Loucy (cell line): ENCODE measurements at regions not wholly inside any gene's neighbourhood (a gene's known extent, or its start where the extent isn't known, plus 50 kb on each side); places are given as distances from the start of the nearest gene placed in this dataset.

Experiments
- H2AFZ ChIP-seq: fragments of 200-600 bp; sonication (generic); 2 replicates; pipeline ENCODE4 v1.6.0; 2016; ENCODE audit warnings: antibody characterized with exemption, mild to moderate bottlenecking, low read length, moderate library complexity
- H3F3A ChIP-seq: fragments of 200-600 bp; 2 replicates; pipeline ENCODE4 v1.6.0; 2016; ENCODE audit warnings: antibody characterized with exemption, low read depth, mild to moderate bottlenecking
- H3K27me3 ChIP-seq: fragments of 200-600 bp; sonication (generic); 2 replicates; pipeline ENCODE4 v1.6.1; 2014; ENCODE audit warnings: low read length, mild to moderate bottlenecking; ENCODE audit not compliant: insufficient read depth, poor library complexity, severe bottlenecking
- H3K36me3 ChIP-seq: fragments of 200-600 bp; sonication (generic); 2 replicates; pipeline ENCODE4 v1.6.1; 2016; ENCODE audit warnings: low read length; ENCODE audit not compliant: insufficient read depth
- H3K4me1 ChIP-seq: fragments of 200-600 bp; sonication (generic); 2 replicates; pipeline ENCODE4 v1.5.1; 2014; ENCODE audit warnings: low read length, mild to moderate bottlenecking; ENCODE audit not compliant: insufficient read depth, poor library complexity, severe bottlenecking
- H3K4me2 ChIP-seq: fragments of 200-600 bp; sonication (generic); 2 replicates; pipeline ENCODE4 v1.6.0; 2014; ENCODE audit warnings: antibody characterized with exemption, low read length, low read depth, mild to moderate bottlenecking; ENCODE audit not compliant: poor library complexity, severe bottlenecking
- H3K4me3 ChIP-seq: fragments of 200-600 bp; sonication (generic); 2 replicates; pipeline ENCODE4 v1.5.1; 2014; ENCODE audit warnings: low read length, mild to moderate bottlenecking, mixed read lengths; ENCODE audit not compliant: poor library complexity, severe bottlenecking
- H3K79me2 ChIP-seq: fragments of 200-600 bp; sonication (generic); 2 replicates; pipeline ENCODE4 v1.6.1; 2014; ENCODE audit warnings: low read length; ENCODE audit not compliant: insufficient read depth
- H3K9ac ChIP-seq: fragments of 200-600 bp; sonication (generic); 2 replicates; pipeline ENCODE4 v1.6.0; 2014; ENCODE audit warnings: mild to moderate bottlenecking, low read depth, low read length, moderate library complexity; ENCODE audit not compliant: poor library complexity, severe bottlenecking
- H3K9me2 ChIP-seq: fragments of 200-600 bp; sonication (generic); replicated peaks from 2 replicates; pipeline ENCODE4 v1.6.1; 2016; ENCODE audit warnings: low read depth, low read length, mixed read lengths
- H3K9me3 ChIP-seq: fragments of 200-600 bp; sonication (generic); 2 replicates; pipeline ENCODE4 v1.6.1; 2014; ENCODE audit warnings: mild to moderate bottlenecking, antibody characterized with exemption, low read length, low read depth; ENCODE audit not compliant: insufficient read depth
- H4K20me1 ChIP-seq: fragments of 200-600 bp; sonication (generic); 2 replicates; pipeline ENCODE4 v1.6.0; 2014; ENCODE audit warnings: antibody characterized with exemption, low read length, mild to moderate bottlenecking; ENCODE audit not compliant: insufficient read depth, poor library complexity, severe bottlenecking
- EZH2phosphoT487 ChIP-seq: fragments of 200-600 bp; IDR thresholded peaks from 2 replicates; pipeline ENCODE4 v1.6.1; 2018; ENCODE audit warnings: antibody characterized with exemption, mild to moderate bottlenecking, moderate library complexity, borderline replicate concordance
- TF ChIP-seq, protein P1 (sequence below): fragments of 200-600 bp; sonication (generic); conservative IDR thresholded peaks from 2 replicates; pipeline ENCODE4 v1.5.1; 2014; ENCODE audit warnings: mild to moderate bottlenecking, antibody characterized with exemption, low read length

DNA sequence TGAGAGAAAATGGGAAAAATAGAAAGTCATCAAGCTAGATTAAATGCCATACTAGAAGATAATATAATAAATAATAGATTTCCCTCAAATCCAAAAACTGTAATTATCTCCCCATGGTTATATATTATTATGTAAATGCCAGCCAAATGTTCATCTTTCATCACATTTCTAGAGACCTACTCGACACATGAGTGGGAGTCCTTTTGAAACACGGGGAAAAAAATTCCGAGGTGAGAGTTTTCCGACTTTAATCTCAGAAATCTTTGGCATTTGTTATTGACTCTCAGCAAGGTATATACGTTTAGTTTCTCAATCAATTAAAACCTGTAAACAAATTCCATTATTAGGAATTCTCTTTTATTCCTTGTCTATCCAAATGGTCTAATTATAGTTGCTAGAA lies 465.4 kb upstream of the SMIM31 start:
- Histone ChIP-seq H3K27me3 (no peaks in the 10 kb centered on the region), H3K4me2 (no peak overlapping the region), H2AFZ (no peak overlapping the region), H3K4me3 (no peak overlapping the region), H3K36me3 (no peaks in the 10 kb centered on the region), H3K9me3 (no peaks in the 10 kb centered on the region), H3K9ac (no peak overlapping the region), H3K79me2 (no peaks in the 10 kb centered on the region), H3F3A (no peaks in the 10 kb centered on the region), H4K20me1 (no peaks in the 10 kb centered on the region), H3K4me1 (no peaks in the 10 kb centered on the region), H3K9me2 (no peaks in the 10 kb centered on the region)
- TF ChIP-seq EZH2phosphoT487, result no peak
- TF ChIP-seq, protein P1, sequence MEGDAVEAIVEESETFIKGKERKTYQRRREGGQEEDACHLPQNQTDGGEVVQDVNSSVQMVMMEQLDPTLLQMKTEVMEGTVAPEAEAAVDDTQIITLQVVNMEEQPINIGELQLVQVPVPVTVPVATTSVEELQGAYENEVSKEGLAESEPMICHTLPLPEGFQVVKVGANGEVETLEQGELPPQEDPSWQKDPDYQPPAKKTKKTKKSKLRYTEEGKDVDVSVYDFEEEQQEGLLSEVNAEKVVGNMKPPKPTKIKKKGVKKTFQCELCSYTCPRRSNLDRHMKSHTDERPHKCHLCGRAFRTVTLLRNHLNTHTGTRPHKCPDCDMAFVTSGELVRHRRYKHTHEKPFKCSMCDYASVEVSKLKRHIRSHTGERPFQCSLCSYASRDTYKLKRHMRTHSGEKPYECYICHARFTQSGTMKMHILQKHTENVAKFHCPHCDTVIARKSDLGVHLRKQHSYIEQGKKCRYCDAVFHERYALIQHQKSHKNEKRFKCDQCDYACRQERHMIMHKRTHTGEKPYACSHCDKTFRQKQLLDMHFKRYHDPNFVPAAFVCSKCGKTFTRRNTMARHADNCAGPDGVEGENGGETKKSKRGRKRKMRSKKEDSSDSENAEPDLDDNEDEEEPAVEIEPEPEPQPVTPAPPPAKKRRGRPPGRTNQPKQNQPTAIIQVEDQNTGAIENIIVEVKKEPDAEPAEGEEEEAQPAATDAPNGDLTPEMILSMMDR, result no peak

DNA sequence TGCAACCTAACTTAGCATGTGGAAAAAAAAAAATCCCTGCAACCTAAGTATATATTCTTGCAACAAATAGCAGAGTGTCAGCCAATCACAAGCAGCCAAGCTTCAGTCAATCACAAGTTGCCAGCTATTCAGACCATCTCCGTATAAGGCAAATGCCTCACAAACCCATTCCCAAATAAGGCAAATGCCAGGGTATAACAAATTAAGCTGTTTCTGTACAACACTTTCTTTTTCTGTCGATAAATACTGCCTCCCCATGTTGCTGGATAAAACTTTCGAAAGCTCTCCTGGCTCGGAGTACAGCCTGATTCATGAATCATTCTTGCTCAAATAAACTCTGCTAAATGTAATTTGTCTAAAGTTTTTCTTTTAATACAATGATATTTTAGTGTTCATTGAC lies 460.7 kb upstream of the SMIM31 start:
- Histone ChIP-seq H3F3A (no peaks in the 10 kb centered on the region), H3K4me1 (no peaks in the 10 kb centered on the region), H4K20me1 (no peaks in the 10 kb centered on the region), H3K9ac (no peak overlapping the region), H2AFZ (no peak overlapping the region), H3K4me3 (no peak overlapping the region), H3K27me3 (no peaks in the 10 kb centered on the region), H3K9me2 (no peaks in the 10 kb centered on the region), H3K79me2 (no peaks in the 10 kb centered on the region), H3K36me3 (no peaks in the 10 kb centered on the region), H3K4me2 (no peak overlapping the region), H3K9me3 (no peaks in the 10 kb centered on the region)
- TF ChIP-seq, protein P1, result no peak
- no peak for TF ChIP-seq EZH2phosphoT487

DNA sequence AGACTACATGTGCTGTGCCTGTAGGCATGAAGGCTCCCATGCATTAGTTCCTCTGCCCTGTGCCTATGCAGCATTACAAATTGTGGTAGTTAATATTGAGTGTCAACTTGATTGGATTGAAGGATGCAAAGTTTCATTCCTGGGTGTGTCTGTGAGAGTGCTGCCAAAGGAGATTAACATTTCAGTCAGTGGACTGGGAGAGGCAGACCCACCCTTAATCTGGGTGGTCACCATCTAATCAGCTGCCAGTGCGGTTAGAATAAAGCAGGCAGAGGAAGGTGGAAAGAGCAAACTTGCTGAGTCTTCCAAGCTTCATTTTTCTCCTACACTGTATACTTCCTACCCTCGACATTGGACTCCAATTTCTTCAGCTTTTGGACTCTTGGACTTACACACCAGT lies 460.2 kb upstream of the SMIM31 start:
- H3K9me2 ChIP-seq, result no peaks in the 10 kb centered on the region
- TF ChIP-seq, protein P1, result no peak
- no peak for TF ChIP-seq EZH2phosphoT487
- no peaks in the 10 kb centered on the region for H4K20me1 ChIP-seq
- H3K9ac ChIP-seq, result no peak overlapping the region
- no peaks in the 10 kb centered on the region for H3K79me2 ChIP-seq
- H3K9me3 ChIP-seq, result no peaks in the 10 kb centered on the region
- no peak overlapping the region for H3K4me3 ChIP-seq
- H3K36me3 ChIP-seq, result no peaks in the 10 kb centered on the region
- H2AFZ ChIP-seq, result no peak overlapping the region
- H3K4me1 ChIP-seq, result no peaks in the 10 kb centered on the region
- H3F3A ChIP-seq, result no peaks in the 10 kb centered on the region
- no peak overlapping the region for H3K4me2 ChIP-seq
- H3K27me3 ChIP-seq, result no peaks in the 10 kb centered on the region
